GM23248 (cell line): ENCODE measurements at regions not wholly inside any gene's neighbourhood (a gene's known extent, or its start where the extent isn't known, plus 50 kb on each side); places are given as distances from the start of the nearest gene placed in this dataset.
"Not testable (repeated sequence)": the region's sequence is repeated elsewhere in the genome, so short reads cannot be mapped to it uniquely, and the experiment has no call there.

Source experiments
- DNase-seq: peaks from one replicate; pipeline ENCODE4 v3.0.0-alpha.2; 2015
- H2AFZ ChIP-seq: fragments of 200-600 bp; sonication (generic); 2 replicates; pipeline ENCODE4 v1.6.1; 2016; ENCODE audit warnings: antibody characterized with exemption
- H3F3A ChIP-seq: fragments of 200-600 bp; sonication (generic); 2 replicates; pipeline ENCODE4 v1.6.1; 2016; ENCODE audit warnings: mild to moderate bottlenecking, antibody characterized with exemption, mixed run types; ENCODE audit not compliant: insufficient read depth
- H3K27ac ChIP-seq: fragments of 200-600 bp; sonication (generic); 2 replicates; pipeline ENCODE4 v1.5.1; 2016; ENCODE audit warnings: mild to moderate bottlenecking
- H3K27me3 ChIP-seq: fragments of 200-600 bp; sonication (generic); replicated peaks from 2 replicates; pipeline ENCODE4 v1.6.1; 2016; ENCODE audit warnings: mild to moderate bottlenecking; ENCODE audit not compliant: insufficient read depth
- H3K36me3 ChIP-seq: fragments of 200-600 bp; sonication (generic); 2 replicates; pipeline ENCODE4 v1.6.1; 2016; ENCODE audit warnings: low read depth, mild to moderate bottlenecking
- H3K4me1 ChIP-seq: fragments of 200-600 bp; sonication (generic); 2 replicates; pipeline ENCODE4 v1.6.1; 2016; ENCODE audit warnings: mild to moderate bottlenecking; ENCODE audit not compliant: insufficient read depth
- H3K4me2 ChIP-seq: fragments of 200-600 bp; sonication (generic); one replicate; pipeline ENCODE4 v1.6.1; 2016; ENCODE audit warnings: mild to moderate bottlenecking; ENCODE audit not compliant: unreplicated experiment
- H3K4me3 ChIP-seq: fragments of 200-600 bp; sonication (generic); 2 replicates; pipeline ENCODE4 v1.5.1; 2016; ENCODE audit warnings: mild to moderate bottlenecking
- H3K79me2 ChIP-seq: fragments of 200-600 bp; sonication (generic); 2 replicates; pipeline ENCODE4 v1.6.1; 2016; ENCODE audit warnings: mild to moderate bottlenecking; ENCODE audit not compliant: insufficient read depth
- H3K9ac ChIP-seq: fragments of 200-600 bp; sonication (generic); 2 replicates; pipeline ENCODE4 v1.6.1; 2016; ENCODE audit warnings: mild to moderate bottlenecking
- H3K9me2 ChIP-seq: fragments of 200-600 bp; sonication (generic); 2 replicates; pipeline ENCODE4 v1.6.1; 2016; ENCODE audit warnings: mixed run types, mild to moderate bottlenecking, moderate library complexity; ENCODE audit not compliant: insufficient read depth
- H3K9me3 ChIP-seq: fragments of 200-600 bp; sonication (generic); one replicate; pipeline ENCODE4 v1.6.1; 2017; ENCODE audit warnings: low read depth
- H4K20me1 ChIP-seq: fragments of 200-600 bp; sonication (generic); 2 replicates; pipeline ENCODE4 v1.6.0; 2016; ENCODE audit not compliant: insufficient read depth
- EZH2 ChIP-seq: fragments of 200-600 bp; sonication (generic); IDR thresholded peaks from 2 replicates; pipeline ENCODE4 v1.6.1; 2018; ENCODE audit warnings: antibody characterized with exemption, mild to moderate bottlenecking; ENCODE audit not compliant: insufficient read depth, poor library complexity, severe bottlenecking
- EZH2phosphoT487 ChIP-seq: fragments of 200-600 bp; sonication (generic); IDR thresholded peaks from 2 replicates; pipeline ENCODE4 v1.6.1; 2018; ENCODE audit warnings: antibody characterized with exemption, moderate library complexity, mild to moderate bottlenecking, low read depth; ENCODE audit not compliant: insufficient read depth
- WGBS, 2 experiments: methylation state at CpG; one replicate each; pipeline ENCODE4 v1.1.6; 2015 to 2017; ENCODE audit warnings: low lambda C conversion rate in 2 of 2, low coverage in 1 of 2; ENCODE audit errors: missing lambda C conversion rate in 2 of 2; 5-methylcytosine and 5-hydroxymethylcytosine counted together
- in situ Hi-C: fragments of 300-500 bp; cut with MboI; formaldehyde crosslinking; loops from 2 replicates; pipeline ENCODE4 v1.15.0; 2020

DNA sequence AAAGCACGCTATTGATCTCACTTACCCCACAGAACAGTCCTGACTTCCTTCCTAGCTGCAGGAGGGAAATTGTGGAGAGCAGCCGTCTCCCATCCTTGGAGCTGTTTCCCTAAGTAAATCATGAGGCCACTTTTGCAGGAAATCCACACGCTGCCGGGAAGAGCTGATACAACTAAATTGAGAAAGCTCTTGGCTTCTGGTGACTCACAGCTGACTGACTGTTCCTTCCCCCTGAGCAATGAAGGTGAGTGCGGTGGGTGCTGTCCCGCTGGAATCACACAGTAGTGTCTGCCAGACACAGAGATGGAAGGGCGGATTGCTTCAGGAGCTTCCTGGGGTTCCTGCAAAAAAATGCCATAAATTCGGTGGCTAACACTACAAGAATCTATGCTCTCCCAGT is 268.9 kb downstream of the ASMT start:
- DNase-seq = no peak
- in situ Hi-C loops = no loop called here
- WGBS, 2 experiments = 29 to 42% methylated on average over 8 of the region's 8 CpGs
- H3K4me2 ChIP-seq = no peak overlapping the region
- H3K4me1 ChIP-seq = no peaks in the 10 kb centered on the region
- H3K27me3 ChIP-seq = no peaks in the 10 kb centered on the region
- no peaks in the 10 kb centered on the region for H4K20me1 ChIP-seq
- no peaks in the 10 kb centered on the region for H3K36me3 ChIP-seq
- no peaks in the 10 kb centered on the region for H3K9me2 ChIP-seq
- H3F3A ChIP-seq = peaks cover 8% of the 10 kb centered on the region
- H3K27ac ChIP-seq = no peak overlapping the region
- H3K4me3 ChIP-seq = no peak overlapping the region
- no peak overlapping the region for H2AFZ ChIP-seq
- no peaks in the 10 kb centered on the region for H3K9me3 ChIP-seq
- TF ChIP-seq EZH2phosphoT487 (no peak), EZH2 (no peak)
- H3K9ac ChIP-seq = no peak overlapping the region
- H3K79me2 ChIP-seq = no peaks in the 10 kb centered on the region

DNA sequence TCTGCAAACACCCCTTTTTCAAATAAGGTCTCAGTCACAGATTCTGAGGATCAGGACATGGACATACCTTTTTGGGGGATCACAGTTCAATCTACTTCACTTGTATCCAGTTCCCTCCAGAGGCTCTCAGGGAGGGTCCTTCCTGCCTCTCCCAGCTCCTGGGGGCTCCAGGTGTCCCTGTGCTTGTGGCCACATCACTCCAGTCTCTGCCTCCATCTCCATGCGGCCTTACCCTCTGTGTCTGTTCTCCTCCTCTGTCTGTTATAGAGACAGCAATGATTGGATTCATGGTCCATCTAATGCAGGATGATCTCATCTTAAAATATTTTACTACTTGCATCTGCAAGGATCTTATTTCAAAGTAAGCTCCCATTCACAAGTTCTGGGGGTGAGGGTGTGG is 269.6 kb downstream of the ASMT start:
- Histone ChIP-seq H3K79me2 (no peaks in the 10 kb centered on the region), H4K20me1 (no peaks in the 10 kb centered on the region), H2AFZ (no peak overlapping the region), H3K4me3 (no peak overlapping the region), H3K4me1 (no peaks in the 10 kb centered on the region), H3K27ac (no peak overlapping the region), H3K27me3 (no peaks in the 10 kb centered on the region), H3K36me3 (no peaks in the 10 kb centered on the region), H3K4me2 (no peak overlapping the region), H3K9me3 (no peaks in the 10 kb centered on the region), H3K9me2 (no peaks in the 10 kb centered on the region), H3F3A (peaks cover 8% of the 10 kb centered on the region), H3K9ac (no peak overlapping the region)
- in situ Hi-C loops = no loop called here
- 38 to 50% methylated on average over 1 of the region's 1 CpG for WGBS, 2 experiments
- TF ChIP-seq EZH2phosphoT487 = no peak
- TF ChIP-seq EZH2 = no peak
- DNase-seq = no peak

DNA sequence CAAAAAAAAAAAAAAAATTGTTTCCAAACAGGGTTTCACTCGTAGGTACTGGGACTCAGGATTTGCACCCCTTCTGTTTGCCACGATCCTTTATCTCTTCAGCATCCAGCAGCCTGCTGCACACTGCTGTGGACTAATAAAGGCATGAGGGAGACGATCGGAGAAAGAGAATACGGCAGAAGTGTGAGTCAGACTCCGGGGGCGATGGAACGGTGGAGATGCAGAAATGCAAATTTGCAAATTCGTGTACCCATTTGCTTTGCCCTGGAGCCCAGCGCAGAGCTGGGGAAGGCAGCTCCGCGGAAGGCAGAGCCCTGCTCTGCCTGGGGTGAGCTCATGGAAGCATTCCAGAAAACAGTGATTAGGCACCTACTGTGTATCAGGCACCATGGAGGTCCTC is 270.3 kb downstream of the ASMT start:
- Histone ChIP-seq H3K27ac (no peak overlapping the region), H3K36me3 (no peaks in the 10 kb centered on the region), H4K20me1 (no peaks in the 10 kb centered on the region), H3K4me2 (no peak overlapping the region), H3K27me3 (no peaks in the 10 kb centered on the region), H3K9me3 (no peaks in the 10 kb centered on the region), H3K9me2 (no peaks in the 10 kb centered on the region), H3K4me1 (no peaks in the 10 kb centered on the region), H3K9ac (no peak overlapping the region), H3K79me2 (no peaks in the 10 kb centered on the region), H3F3A (peaks cover 8% of the 10 kb centered on the region), H3K4me3 (no peak overlapping the region), H2AFZ (no peak overlapping the region)
- in situ Hi-C loops = no loop called here
- TF ChIP-seq EZH2phosphoT487 = no peak
- TF ChIP-seq EZH2 = no peak
- no peak for DNase-seq
- 46 to 62% methylated on average over 12 of the region's 12 CpGs for WGBS, 2 experiments

DNA sequence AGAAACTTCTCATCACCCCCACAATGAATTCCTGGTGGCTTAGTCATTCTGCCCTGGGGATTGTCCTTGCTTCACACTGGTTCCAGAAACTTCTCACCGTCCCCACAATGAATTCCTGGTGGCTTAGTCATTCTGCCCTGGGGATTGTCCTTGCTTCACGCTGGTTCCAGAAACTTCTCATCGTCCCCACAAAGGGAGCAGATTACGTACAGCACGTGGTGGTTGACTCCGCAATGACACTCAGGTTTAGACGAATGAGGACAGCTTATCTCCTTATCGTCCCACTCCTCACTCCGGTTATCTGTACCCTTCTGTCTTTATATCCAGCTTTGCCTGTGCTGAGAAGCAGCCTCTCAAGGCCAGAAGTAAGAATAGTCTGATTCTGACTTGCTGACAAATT is 273.4 kb downstream of the ASMT start:
- H3K9me3 ChIP-seq, H3K4me2 ChIP-seq, in situ Hi-C loops, H3K79me2 ChIP-seq, H3F3A ChIP-seq, H3K36me3 ChIP-seq, H3K9me2 ChIP-seq, H2AFZ ChIP-seq, H3K4me1 ChIP-seq, H4K20me1 ChIP-seq, H3K4me3 ChIP-seq, H3K27me3 ChIP-seq, H3K27ac ChIP-seq, DNase-seq, H3K9ac ChIP-seq: not testable (repeated sequence)
- WGBS, 2 experiments = 82 to 84% methylated on average over 8 to 9 of the region's 9 CpGs

DNA sequence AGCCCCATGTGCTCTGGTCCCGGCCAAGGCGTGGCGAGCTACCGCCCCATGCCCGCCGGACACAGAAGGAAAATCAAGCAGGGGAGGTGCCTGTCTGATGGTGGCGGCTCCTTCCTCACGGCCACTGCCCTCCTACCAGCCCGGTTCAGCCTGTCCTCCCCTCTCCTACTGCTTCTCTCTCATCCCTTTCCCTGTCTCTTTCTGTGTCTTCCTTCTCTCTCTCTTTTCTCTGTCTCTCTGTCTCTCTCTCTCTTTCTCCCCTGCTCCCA is 279.1 kb downstream of the ASMT start:
- Histone ChIP-seq H3K9me2 (no peaks in the 10 kb centered on the region), H3K4me1 (no peaks in the 10 kb centered on the region), H3K4me2 (no peak overlapping the region), H3K9ac (no peak overlapping the region), H3K36me3 (no peaks in the 10 kb centered on the region), H3K79me2 (no peaks in the 10 kb centered on the region), H3F3A (no peaks in the 10 kb centered on the region), H3K27me3 (no peaks in the 10 kb centered on the region), H3K4me3 (no peak overlapping the region), H3K27ac (no peak overlapping the region), H4K20me1 (no peaks in the 10 kb centered on the region), H3K9me3 (no peaks in the 10 kb centered on the region), H2AFZ (no peak overlapping the region)
- in situ Hi-C loops = no loop called here
- TF ChIP-seq EZH2phosphoT487 (no peak), EZH2 (no peak)
- DNase-seq = no peak
- 63 to 70% methylated on average over 3 to 9 of the region's 9 CpGs for WGBS, 2 experiments
